GOT3 (cell line): ENCODE measurements at regions not wholly inside any gene's neighbourhood (a gene's known extent, or its start where the extent isn't known, plus 50 kb on each side); places are given as distances from the start of the nearest gene placed in this dataset.

Experiments used
- DNase-seq: peaks from one replicate; lab custom pipeline; 2025; ENCODE audit warnings: mixed read lengths; lab: John Stamatoyannopoulos, UW

GRCh38 chr3:124542214-124542869 lies 187.9 kb upstream of the UMPS start:
- DNase-seq, result no peak

GRCh38 chr3:124545891-124546290 lies 184.4 kb upstream of the UMPS start:
- DNase-seq, result no peak

DNA sequence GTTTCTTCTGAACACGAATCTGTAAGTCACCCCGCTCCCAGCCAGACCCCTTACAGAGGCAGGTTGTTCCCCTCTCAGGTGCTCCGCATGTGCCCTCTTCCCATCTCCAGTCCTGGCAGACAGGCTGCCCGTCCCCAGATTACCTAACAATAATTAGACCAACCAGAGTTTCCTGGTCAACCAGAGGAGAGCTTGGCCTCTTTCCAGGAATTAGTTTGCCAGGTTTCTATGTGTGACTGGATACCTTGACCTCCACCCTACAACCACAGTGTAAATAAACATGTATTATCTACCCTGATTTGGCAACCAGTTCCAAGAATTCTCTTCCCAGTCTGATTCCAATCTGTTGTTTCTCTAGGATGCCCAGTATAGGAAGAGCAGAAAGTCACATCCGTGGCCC lies 178.0 kb upstream of the UMPS start:
- DNase-seq, result no peak

- DNase-seq, result no peak
Measured at GRCh38 chr3:124553178-124553577, 177.1 kb upstream of the UMPS start.

DNA sequence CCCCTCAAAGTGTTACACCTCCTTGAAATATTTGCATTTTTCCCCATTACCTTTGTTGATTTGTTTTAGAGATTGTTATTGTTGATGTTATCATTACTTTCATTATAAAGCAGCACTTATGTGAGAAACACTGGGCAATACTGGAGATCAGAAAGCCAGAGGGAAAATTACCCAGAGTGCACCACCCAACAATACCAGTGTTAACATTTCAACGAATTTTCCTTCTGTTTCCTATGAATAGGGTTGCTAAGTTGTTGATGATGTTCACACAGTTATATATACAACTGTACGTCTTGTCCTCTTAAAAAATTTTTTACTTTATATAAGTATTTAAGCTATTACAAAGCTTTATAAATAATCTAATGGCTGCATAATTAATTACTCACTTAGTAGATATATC lies 173.6 kb upstream of the UMPS start:
- DNase-seq, result no peak

- no peak for DNase-seq
Measured at GRCh38 chr3:124557433-124558232, 172.6 kb upstream of the UMPS start.

DNA sequence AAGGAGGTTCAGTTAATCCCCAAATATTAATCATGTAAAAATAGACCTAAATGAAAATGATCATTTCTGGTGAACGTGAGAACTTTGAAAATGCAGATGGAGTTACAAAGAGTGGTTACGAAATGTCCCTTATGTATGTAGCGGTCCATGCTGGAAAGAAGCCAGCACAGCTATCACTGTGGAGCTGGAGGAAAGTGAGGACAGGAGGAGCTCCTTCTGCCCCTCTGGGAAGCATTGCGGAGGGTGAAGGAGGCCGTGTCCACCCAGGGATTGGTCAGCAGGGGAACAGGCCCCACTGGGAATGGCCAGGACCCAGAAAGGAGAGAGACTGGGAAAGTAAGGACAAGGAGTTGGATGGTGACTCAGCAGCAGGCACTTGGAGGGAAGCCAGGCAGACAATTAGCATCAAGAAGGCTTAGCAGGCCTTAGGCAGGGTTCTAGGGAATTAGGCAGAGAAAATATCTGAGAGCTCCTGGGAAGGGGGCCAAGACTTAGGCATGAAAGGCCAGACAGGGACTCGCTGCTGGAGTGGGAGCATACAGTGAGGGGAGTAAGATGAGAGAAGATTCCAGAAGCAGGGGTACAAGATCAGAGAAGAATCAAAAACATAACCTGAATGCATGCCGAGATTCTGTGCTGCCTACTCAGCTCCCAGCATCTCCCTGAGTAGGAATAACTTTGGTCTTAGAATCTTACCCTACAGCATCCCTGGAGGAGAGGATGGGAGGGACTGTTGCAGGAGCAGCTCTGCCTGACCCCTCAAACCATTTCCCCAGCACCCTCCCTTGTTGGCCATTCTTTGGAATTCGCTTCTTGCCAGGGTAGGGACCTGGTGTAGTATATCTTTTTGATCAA lies 171.0 kb upstream of the UMPS start:
- DNase-seq, result peak; percentile 25

GRCh38 chr3:124559846-124560574 lies 170.2 kb upstream of the UMPS start:
- DNase-seq, result peak; percentile 5

- DNase-seq, result no peak
Measured at GRCh38 chr3:124560666-124561215, 169.5 kb upstream of the UMPS start.

DNA sequence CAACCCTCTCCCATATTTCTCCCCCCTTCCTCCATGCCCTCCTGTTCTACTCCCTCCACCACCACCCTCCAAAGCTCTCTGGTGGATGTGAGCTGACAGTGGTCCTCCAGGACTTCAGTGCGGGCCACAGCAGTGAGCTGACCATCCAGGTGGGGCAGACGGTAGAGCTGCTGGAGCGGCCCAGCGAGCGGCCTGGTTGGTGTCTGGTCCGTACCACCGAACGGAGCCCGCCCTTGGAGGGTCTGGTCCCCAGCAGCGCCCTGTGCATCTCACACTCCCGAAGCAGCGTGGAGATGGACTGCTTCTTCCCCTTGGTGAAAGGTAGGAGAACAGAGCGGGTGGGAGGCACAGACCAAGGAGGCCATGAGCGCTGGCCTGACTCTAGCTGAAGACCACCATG lies 167.5 kb upstream of the UMPS start:
- DNase-seq, result no peak

DNA sequence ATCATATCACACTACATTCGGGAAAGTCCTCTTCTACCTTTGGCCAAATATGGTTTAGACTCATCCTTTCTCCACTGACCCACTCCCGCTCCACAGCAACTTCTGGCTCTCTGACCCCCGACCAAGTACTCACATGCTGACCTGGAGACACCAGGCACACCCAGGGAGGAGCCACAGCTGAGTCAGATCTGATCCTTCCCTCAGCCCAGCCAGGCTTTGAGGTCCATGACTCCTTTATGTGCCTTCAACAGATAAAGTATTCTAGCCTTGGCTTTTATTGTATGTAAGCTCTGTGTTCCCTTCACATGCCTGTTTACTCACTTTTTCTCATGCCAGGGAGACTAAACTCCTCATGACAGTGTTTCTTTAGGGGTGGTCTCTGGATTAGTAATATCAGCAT lies 166.9 kb upstream of the UMPS start:
- DNase-seq, result no peak

DNA sequence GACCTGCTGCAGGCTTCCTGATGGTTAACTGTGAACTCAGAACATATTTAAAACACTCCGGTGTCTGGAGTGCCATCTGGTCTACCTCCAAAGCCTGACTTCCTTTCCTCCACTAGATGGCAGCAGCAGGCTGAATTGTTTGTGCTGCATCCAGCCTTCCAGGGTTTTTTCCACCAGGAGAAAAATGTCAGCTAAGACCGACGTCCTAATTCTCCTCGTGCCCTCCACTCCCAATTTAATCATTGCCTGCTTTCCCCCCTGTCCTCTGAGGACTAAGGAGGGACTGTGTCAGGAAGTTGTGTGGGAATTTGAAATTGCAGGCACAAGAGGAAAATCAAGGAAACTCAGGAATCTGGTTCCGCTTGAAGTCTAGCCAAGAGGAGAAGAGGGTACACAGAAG lies 165.2 kb upstream of the UMPS start:
- DNase-seq, result peak; percentile 6

- DNase-seq, result no peak
Measured at GRCh38 chr3:124565551-124565950, 164.7 kb upstream of the UMPS start.

DNA sequence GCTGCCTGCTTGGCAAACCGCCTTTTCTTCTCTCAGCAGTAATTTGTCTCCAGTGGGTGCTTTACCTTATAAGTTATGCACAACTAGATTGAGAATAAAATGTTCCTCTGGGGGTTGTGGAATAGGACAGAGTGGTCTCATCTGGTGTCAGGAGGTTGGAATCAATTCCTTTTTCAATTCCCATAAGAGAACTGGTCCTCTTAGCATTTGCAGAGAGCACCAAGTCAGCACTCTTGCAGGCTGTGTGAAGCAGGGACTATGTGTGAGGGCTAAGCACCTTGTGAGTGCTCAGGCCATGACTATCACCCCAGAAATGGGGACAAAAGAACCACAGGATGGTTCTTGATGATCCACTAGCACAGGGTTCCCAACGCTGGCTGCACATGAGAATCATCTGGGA lies 163.6 kb upstream of the UMPS start:
- no peak for DNase-seq

GRCh38 chr3:124567179-124567578 lies 163.1 kb upstream of the UMPS start:
- no peak for DNase-seq

DNA sequence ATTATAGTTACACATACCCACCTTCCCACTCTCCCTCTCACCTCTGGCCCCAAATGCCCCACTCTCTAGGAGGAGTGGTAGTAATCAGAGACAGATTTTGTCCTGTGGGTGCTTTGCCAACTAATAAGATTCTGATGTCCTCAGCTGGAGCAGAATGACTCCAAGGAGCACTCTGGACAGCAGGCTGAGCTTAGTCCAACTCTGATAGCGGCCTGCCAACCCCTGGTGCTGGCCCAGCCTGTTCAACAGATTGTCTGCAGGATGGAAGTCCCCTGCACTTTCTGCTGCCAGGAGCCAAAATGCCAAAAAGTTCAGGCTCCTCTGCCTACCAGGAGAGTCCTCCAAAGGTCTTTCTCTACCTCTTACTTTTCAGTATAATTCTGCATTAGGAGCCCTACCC lies 160.5 kb upstream of the UMPS start:
- no peak for DNase-seq

DNA sequence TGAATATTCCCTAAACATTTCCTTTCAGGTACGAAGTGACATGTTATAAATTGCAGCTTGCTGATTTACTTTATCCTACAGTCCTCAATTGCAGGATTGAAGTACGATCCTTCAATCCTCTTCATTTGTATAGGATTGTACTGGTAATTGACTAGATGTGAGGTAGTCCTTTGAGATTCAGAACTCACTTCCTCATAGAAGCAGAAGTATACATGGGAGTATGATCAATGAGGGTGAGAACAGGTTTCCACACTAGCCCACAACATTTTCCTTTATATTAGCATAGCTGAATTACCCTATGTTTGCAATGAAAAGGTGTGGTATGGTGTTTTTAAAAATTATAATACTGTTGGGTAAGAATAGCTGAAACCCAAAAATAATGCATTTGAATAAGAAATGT lies 160.0 kb upstream of the UMPS start:
- no peak for DNase-seq

DNA sequence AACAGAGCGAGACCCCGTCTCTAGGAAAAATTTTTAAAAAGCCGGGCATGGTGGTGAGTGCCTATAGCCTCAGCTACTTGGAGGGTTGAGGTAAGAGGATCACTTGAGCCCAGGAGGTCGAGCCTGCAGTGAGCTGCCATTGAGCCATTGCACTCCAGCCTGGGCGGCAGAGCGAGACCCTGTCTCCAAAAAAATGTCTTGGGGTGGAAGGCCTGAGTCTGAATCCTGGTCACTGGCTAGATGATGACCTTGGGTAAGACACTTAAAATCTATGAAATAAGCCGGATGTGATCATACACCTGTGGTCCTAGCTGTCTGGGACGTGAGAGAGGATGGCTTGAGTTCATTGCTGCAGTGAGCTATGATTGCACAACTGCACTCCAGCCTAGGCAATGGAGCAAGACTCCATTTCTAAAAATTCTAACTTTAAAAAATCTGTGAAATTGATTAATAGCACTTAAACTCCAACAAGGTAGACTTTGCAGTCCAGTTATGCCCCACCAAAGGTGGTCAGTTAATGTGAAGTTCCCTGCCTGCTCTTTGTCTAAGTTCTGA lies 157.3 kb upstream of the UMPS start:
- DNase-seq, result no peak

GRCh38 chr3:124574012-124574411 lies 156.2 kb upstream of the UMPS start:
- no peak for DNase-seq

DNA sequence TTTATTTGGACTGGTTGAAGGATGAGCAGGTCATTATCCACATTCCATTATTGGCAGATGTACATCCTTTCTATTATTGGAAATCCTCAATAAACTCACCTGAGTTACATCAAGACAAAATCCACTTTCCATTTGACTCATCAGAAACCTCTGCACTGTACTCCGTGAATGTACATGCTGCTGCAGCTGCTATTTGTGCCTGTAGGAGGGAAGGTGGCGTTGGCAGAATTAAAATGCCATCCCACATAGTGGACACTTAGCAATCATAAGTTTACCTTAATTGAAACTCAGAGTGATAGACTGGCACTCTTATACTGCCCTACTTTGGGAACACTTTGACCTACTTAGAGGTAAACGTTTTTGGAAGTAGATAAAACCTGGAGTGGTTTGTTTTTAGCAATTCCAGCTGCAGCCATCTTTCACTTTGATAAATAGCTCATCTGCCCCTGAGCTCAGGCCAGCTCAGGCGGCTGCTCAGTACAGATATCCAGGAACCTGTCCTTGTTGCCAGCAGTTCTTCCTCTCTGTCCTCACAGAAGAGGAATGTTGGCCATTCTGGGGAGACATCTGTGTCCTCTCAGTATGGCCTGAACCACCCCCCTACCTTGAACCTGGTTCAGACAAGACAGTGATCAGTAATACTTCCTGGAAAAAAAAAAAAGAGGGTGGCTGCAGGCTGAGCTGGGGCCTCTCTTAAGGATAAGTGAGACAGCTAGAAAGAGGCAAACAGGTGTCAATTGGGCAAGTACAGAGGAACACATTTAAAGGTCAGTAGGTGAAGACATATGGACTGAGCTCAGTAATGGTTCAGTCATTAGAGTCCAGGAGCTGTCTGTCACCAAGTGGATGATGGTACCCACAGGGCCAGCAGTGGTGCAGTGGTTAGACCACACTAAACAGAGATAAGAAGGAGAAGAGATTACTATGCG lies 153.4 kb upstream of the UMPS start:
- DNase-seq, result no peak
